SK-N-DZ (cell line): ENCODE measurements at regions not wholly inside any gene's neighbourhood (a gene's known extent, or its start where the extent isn't known, plus 50 kb on each side); places are given as distances from the start of the nearest gene placed in this dataset.

Experiments
- DNase-seq: peaks from one replicate; pipeline ENCODE4 v3.0.0-alpha.2; 2015; ENCODE audit warnings: low spot score

GRCh38 chr3:6560259-6560658, 300.7 kb upstream of the GRM7 start:
- DNase-seq: no peak

- DNase-seq: no peak
Measured at GRCh38 chr3:6567241-6567640, 293.7 kb upstream of the GRM7 start.

- no peak for DNase-seq
Measured at GRCh38 chr3:6568999-6569493, 291.9 kb upstream of the GRM7 start.

GRCh38 chr3:6571448-6571847, 289.5 kb upstream of the GRM7 start:
- DNase-seq: no peak

GRCh38 chr3:6577584-6577983, 283.3 kb upstream of the GRM7 start:
- DNase-seq: no peak

- DNase-seq: no peak
Measured at GRCh38 chr3:6578526-6578925, 282.4 kb upstream of the GRM7 start.

GRCh38 chr3:6580808-6581207, 280.1 kb upstream of the GRM7 start:
- DNase-seq: no peak

GRCh38 chr3:6585360-6585759, 275.6 kb upstream of the GRM7 start:
- DNase-seq: no peak

GRCh38 chr3:6600237-6600636, 260.7 kb upstream of the GRM7 start:
- no peak for DNase-seq

- no peak for DNase-seq
Measured at GRCh38 chr3:6601374-6601773, 259.5 kb upstream of the GRM7 start.

GRCh38 chr3:6602329-6602728, 258.6 kb upstream of the GRM7 start:
- DNase-seq: no peak

GRCh38 chr3:6605227-6605626, 255.7 kb upstream of the GRM7 start:
- DNase-seq: no peak

- DNase-seq: no peak
Measured at GRCh38 chr3:6608843-6609242, 252.1 kb upstream of the GRM7 start.

GRCh38 chr3:6612034-6612616, 248.8 kb upstream of the GRM7 start:
- no peak for DNase-seq

- DNase-seq: no peak
Measured at GRCh38 chr3:6622260-6622659, 238.7 kb upstream of the GRM7 start.

GRCh38 chr3:6622712-6623111, 238.2 kb upstream of the GRM7 start:
- DNase-seq: no peak

- DNase-seq: peak; percentile 18
Measured at GRCh38 chr3:6631376-6631775, 229.5 kb upstream of the GRM7 start.

GRCh38 chr3:6640907-6641306, 220.0 kb upstream of the GRM7 start:
- no peak for DNase-seq

GRCh38 chr3:6644070-6644929, 216.6 kb upstream of the GRM7 start:
- DNase-seq: peak; percentile 93

- no peak for DNase-seq
Measured at GRCh38 chr3:6654670-6655069, 206.2 kb upstream of the GRM7 start.

GRCh38 chr3:6655275-6655674, 205.6 kb upstream of the GRM7 start:
- DNase-seq: no peak

- no peak for DNase-seq
Measured at GRCh38 chr3:6657591-6657990, 203.3 kb upstream of the GRM7 start.

- DNase-seq: no peak
Measured at GRCh38 chr3:6667354-6667753, 193.6 kb upstream of the GRM7 start.
